Type B pancreatic cell (in vitro differentiated cells): ENCODE measurements at regions not wholly inside any gene's neighbourhood (a gene's known extent, or its start where the extent isn't known, plus 50 kb on each side); places are given as distances from the start of the nearest gene placed in this dataset.

Experiments
- DNase-seq: peaks from one replicate; pipeline ENCODE4 v3.0.0; 2021; ENCODE audit warnings: mixed read lengths; ENCODE audit not compliant: unreplicated experiment; ENCODE audit errors: extremely low spot score
- H3K27ac Mint-ChIP-seq: 2 replicates; pipeline ENCODE4 v1.8.0; 2021; ENCODE audit warnings: mild to moderate bottlenecking, mixed read lengths
- H3K27me3 Mint-ChIP-seq: 2 replicates; pipeline ENCODE4 v1.8.0; 2021; ENCODE audit warnings: mixed read lengths
- H3K36me3 Mint-ChIP-seq: 2 replicates; pipeline ENCODE4 v1.8.0; 2021; ENCODE audit warnings: mixed read lengths
- H3K4me1 Mint-ChIP-seq: one replicate; pipeline ENCODE4 v1.8.0; 2021; ENCODE audit warnings: mixed read lengths; ENCODE audit not compliant: unreplicated experiment
- H3K4me3 Mint-ChIP-seq: 2 replicates; pipeline ENCODE4 v1.8.0; 2021; ENCODE audit warnings: mild to moderate bottlenecking, mixed read lengths
- H3K9me3 Mint-ChIP-seq: 2 replicates; pipeline ENCODE4 v1.8.0; 2021; ENCODE audit warnings: mixed read lengths
- CTCF ChIP-seq: fragments of 200-600 bp; sonication (generic); conservative IDR thresholded peaks from 2 replicates; pipeline ENCODE4 v1.5.0; 2021; ENCODE audit warnings: antibody characterized with exemption, mild to moderate bottlenecking

GRCh38 chr10:71048971-71049615 is 160.7 kb upstream of the PCBD1 start:
- Mint-ChIP-seq H3K4me1 (peaks cover 22% of the 10 kb centered on the region), H3K27me3 (peaks cover 7% of the 10 kb centered on the region), H3K27ac (no peak overlapping the region), H3K9me3 (no peaks in the 10 kb centered on the region), H3K36me3 (no peaks in the 10 kb centered on the region), H3K4me3 (no peak overlapping the region)
- DNase-seq: no peak
- no peak for TF ChIP-seq CTCF

DNA sequence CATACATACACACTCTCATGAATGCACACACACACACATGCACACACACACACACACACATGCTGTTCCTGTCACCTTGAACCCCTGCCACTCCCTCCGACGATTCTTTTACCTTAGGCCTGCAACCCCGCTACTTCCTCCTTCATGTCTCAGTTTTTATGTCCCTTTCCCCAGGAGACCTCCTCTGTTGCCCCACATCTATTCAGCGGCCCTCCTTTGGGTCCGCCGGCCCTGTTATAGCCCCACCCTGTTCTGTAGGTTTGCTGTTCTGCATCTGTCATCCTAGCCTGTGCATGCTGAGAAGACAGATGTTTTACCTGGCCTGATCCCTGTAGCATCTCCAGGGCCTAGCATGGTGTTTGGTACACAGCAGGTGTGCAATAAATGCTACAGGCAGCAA is 161.6 kb upstream of the PCBD1 start:
- no peak overlapping the region for H3K4me3 Mint-ChIP-seq
- peaks cover 8% of the 10 kb centered on the region for H3K27me3 Mint-ChIP-seq
- no peak for DNase-seq
- H3K36me3 Mint-ChIP-seq: no peaks in the 10 kb centered on the region
- H3K9me3 Mint-ChIP-seq: no peaks in the 10 kb centered on the region
- no peak for TF ChIP-seq CTCF
- no peak overlapping the region for H3K27ac Mint-ChIP-seq
- H3K4me1 Mint-ChIP-seq: peaks cover 16% of the 10 kb centered on the region

DNA sequence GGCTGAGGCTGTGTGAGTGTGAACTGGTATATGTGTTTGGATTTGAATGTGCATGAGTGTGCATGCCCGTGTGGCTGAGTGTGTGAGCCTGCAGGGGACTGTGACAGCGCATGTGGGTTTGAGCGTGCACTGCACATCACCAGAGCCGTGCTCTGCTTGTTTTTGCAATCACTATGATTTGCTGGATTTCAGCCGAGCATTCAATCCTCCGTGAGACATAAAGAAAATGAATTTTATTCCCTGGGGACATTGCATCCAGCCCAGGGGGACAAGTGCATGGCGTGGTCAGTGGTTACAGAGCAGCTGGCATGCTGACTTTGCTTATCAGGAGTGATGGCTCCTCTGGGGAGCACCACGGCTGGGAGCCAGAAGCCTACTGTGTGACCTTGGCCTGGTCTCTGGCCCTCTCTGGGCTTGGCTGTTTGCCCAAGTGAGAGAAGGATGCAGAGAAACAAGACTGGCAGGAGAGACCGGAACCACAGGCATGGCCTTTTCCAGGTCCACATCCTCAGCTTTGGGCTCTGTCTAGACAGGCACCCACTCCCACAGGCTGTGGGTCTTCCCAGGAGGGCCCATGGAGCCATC is 160.2 kb upstream of the UNC5B start:
- Mint-ChIP-seq H3K9me3 (no peaks in the 10 kb centered on the region), H3K27ac (no peak overlapping the region), H3K4me3 (no peak overlapping the region), H3K27me3 (peaks cover 10% of the 10 kb centered on the region), H3K36me3 (no peaks in the 10 kb centered on the region), H3K4me1 (peaks cover 7% of the 10 kb centered on the region)
- TF ChIP-seq CTCF: no peak
- no peak for DNase-seq

DNA sequence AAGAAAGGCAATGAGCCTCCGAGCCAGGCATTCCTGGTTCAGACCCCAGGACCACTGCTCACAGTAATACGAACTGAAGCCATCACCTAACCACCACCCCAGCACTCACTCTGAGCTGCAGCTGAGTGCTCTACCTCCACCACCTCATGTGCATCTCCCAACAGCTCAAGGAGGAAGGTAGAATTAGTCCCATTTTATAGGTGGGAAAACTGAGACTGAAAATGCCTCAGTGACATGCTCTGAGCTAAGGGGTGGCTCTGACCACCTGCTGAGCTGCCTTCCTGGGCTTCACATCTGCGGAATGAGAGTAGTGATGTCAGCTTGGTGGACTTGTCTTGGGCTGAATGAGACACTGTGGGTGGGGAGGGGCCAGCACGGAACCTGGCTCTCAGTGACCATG is 159.7 kb upstream of the UNC5B start:
- H3K4me3 Mint-ChIP-seq: no peak overlapping the region
- no peaks in the 10 kb centered on the region for H3K9me3 Mint-ChIP-seq
- H3K27me3 Mint-ChIP-seq: peaks cover 10% of the 10 kb centered on the region
- no peaks in the 10 kb centered on the region for H3K36me3 Mint-ChIP-seq
- peaks cover 7% of the 10 kb centered on the region for H3K4me1 Mint-ChIP-seq
- no peak for DNase-seq
- TF ChIP-seq CTCF: no peak
- H3K27ac Mint-ChIP-seq: no peak overlapping the region

- H3K36me3 Mint-ChIP-seq: no peaks in the 10 kb centered on the region
Observed at GRCh38 chr10:71053169-71053895, 159.0 kb upstream of the UNC5B start.

More at GRCh38 chr10:71053169-71053895, 159.0 kb upstream of the UNC5B start:
- H3K9me3 Mint-ChIP-seq: no peaks in the 10 kb centered on the region
- no peak for TF ChIP-seq CTCF
- H3K27me3 Mint-ChIP-seq: peaks cover 16% of the 10 kb centered on the region
- no peak for DNase-seq
- no peak overlapping the region for H3K4me3 Mint-ChIP-seq
- H3K27ac Mint-ChIP-seq: no peak overlapping the region
- H3K4me1 Mint-ChIP-seq: peaks cover 7% of the 10 kb centered on the region
